ENCODE measurements at regions not wholly inside any gene's neighbourhood (a gene's known extent, or its start where the extent isn't known, plus 50 kb on each side); places are given as distances from the start of the nearest gene placed in this dataset.

DNA sequence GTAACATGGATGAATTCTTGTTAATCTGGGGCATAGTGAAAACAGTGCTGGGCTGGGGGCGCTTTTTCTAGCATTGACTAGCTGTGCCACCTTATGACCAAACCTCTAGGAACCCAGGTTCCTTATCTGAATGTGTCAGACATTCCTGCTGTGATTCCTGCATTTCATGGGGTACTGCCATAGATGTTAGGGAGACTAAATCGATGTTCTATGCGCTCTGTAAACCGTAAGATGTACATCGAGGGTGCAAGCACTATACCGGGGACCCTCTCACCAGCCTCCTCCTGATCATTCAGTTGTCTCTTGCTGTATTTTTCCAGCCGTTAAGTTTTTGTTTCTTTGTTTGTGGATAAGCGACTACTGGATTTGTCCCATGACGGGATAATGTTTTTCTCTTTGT, 170.9 kb upstream of the PARP11 start:
- Mint-ChIP-seq H3K9me3 (no peaks in the 10 kb centered on the region), H3K27me3 (no peaks in the 10 kb centered on the region), H3K4me1 (ENCODE audit: low read depth) (peaks cover 4% of the 10 kb centered on the region), H3K27ac (no peak overlapping the region), H3K4me3 (no peak overlapping the region), H3K36me3 (no peaks in the 10 kb centered on the region)
- intact Hi-C loops (cut with micrococcal nuclease), result no loop called here
- no peak for DNase-seq
- ChIA-PET POLR2A (no interaction called here), CTCF (interaction anchor here (1.1 to 1.9 kb wide), 3 partner anchors 13 to 234 kb away, joined by 3 to 7 read pairs (median 6); no protein-coding TSS in a partner anchor)

DNA sequence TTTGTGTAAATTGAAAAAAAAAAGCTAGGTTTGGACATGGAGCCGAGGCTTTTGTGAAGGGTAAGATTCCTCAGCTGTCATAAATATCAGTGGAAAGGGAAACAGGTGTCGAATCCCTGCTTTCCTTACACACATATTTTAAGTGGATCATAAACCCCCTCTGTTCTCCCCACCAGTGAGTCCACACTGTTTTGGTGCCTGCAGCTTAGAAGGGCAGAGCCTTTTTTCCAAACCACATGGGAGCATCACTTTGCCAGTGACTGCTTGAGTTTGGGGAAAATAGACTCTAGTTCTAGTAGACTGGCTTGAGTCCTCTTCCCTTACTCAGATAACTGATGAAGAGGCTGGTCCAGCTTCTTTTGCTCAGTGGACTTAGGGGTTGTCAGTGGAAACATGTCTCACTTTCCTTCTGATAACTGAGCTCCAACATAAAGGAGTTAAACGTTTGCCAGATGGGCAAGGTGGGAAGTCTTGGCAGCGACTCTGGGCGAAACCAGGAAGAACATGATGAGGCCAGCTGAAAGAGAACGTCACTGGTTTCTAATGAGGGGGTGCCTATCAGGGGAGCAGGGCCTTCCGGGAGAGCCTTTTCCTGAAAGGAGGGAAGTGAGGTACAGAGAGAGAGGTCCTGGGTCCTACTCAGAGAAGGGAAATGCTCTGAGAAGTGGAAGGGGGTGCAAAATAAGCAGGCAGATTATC, 168.1 kb upstream of the PARP11 start:
- no peak overlapping the region for H3K4me3 Mint-ChIP-seq
- ChIA-PET CTCF (interaction anchor here (0.6 to 3.9 kb wide), 6 partner anchors 41 to 236 kb away, joined by 3 to 32 read pairs (median 3); no protein-coding TSS in a partner anchor), POLR2A (no interaction called here)
- no peaks in the 10 kb centered on the region for H3K9me3 Mint-ChIP-seq
- no peaks in the 10 kb centered on the region for H3K36me3 Mint-ChIP-seq
- H3K4me1 Mint-ChIP-seq (ENCODE audit: low read depth), result peaks cover 4% of the 10 kb centered on the region
- intact Hi-C loops (cut with micrococcal nuclease), result no loop called here
- H3K27me3 Mint-ChIP-seq, result no peaks in the 10 kb centered on the region
- no peak for DNase-seq
- no peak overlapping the region for H3K27ac Mint-ChIP-seq

DNA sequence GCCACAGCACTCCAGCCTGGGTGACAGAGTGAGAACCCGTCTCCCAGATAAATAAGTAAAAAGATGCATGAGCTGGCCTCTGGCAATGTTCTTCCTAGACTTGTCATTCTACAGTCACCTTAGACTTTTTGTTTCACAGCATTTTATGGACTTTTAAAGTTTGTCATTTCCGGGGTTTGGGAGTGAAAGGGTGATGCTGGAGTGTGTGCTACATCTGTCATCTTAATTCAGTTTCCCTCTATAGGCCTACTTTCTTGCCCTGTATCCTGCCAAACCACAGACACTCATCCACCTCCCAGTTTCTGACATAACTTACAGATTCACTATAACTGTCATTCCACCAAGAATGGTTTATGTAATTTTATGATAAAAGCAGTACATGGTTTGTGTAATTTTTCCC, 166.7 kb upstream of the PARP11 start:
- POLR2A ChIA-PET, result interaction anchor here (0.7 kb wide), 1 partner anchor 114 kb away, joined by 3 read pairs; no protein-coding TSS in a partner anchor
- no peak for DNase-seq
- Mint-ChIP-seq H3K4me3 (no peak overlapping the region), H3K27me3 (no peaks in the 10 kb centered on the region), H3K27ac (no peak overlapping the region), H3K36me3 (no peaks in the 10 kb centered on the region), H3K4me1 (ENCODE audit: low read depth) (peaks cover 4% of the 10 kb centered on the region), H3K9me3 (no peaks in the 10 kb centered on the region)
- intact Hi-C loops (cut with micrococcal nuclease), result no loop called here
- CTCF ChIA-PET, result interaction anchor here (0.7 to 3.9 kb wide), 6 partner anchors 68 to 237 kb away, joined by 3 to 32 read pairs (median 4); no protein-coding TSS in a partner anchor

DNA sequence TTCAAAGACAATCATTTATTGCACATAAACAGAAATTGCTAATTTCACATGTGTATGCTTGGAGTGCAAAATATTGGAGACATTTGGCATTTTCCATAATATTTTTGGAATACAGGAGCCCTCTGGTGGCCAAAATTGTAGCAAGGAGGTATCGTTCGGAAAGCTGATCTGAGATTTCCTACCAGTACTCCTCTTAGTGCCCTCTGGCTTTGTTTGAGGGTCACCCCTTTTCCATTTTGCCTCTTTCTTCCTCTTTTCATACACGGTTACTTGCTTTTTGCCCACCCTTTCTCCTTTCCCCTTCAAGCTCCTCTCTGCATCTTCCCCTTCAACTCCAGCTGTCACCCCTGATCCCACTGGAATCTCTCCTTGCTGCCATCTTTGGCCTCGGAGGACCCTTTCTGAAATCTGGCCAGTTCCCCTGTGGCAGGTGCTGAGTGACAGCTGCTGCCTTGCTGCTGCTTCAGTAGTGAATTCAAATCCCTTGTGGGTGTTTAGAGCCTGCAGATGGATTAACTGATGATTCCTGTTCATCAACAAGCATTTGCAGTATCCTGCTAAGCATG, 164.6 kb upstream of the PARP11 start:
- ChIA-PET POLR2A (interaction anchor here (0.7 kb wide), 1 partner anchor 61 kb away, joined by 3 read pairs; no protein-coding TSS in a partner anchor), CTCF (interaction anchor here (0.9 to 4.3 kb wide), 10 partner anchors 10 to 239 kb away, joined by 3 to 43 read pairs (median 4); no protein-coding TSS in a partner anchor)
- no peak overlapping the region for H3K4me3 Mint-ChIP-seq
- no peaks in the 10 kb centered on the region for H3K36me3 Mint-ChIP-seq
- no peaks in the 10 kb centered on the region for H3K9me3 Mint-ChIP-seq
- peaks cover 4% of the 10 kb centered on the region for H3K4me1 Mint-ChIP-seq (ENCODE audit: low read depth)
- no peak overlapping the region for H3K27ac Mint-ChIP-seq
- no peaks in the 10 kb centered on the region for H3K27me3 Mint-ChIP-seq
- intact Hi-C loops (cut with micrococcal nuclease), result no loop called here
- no peak for DNase-seq

DNA sequence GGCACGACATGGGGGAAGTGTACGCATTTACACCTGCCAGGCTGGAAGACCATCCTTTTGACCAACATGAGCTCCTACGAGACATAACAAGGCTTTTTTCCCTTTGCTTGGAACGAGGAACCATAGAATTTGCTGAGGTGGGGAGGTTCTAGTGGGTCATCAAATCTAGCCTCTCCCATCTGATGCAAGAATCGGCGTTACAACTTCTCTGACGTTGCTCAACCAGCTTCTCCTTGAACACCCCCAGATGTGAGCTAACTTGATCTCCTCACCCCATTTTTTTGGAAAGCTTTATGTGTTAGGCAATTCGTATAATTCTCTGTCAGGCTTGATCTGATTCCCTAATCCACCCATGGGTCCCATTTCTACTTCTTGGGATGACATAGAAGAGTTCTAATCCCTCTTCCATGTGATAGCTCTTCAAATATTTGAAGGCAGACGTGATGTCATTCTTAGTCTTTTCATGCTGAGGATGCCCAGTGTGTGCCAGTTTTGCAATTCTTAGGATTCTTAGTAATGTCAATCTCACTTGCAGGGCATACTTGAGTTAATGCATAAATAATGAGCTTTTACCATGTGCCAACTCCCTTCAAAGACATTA, 163.6 kb upstream of the PARP11 start:
- no peak for DNase-seq
- Mint-ChIP-seq H3K9me3 (no peaks in the 10 kb centered on the region), H3K4me1 (ENCODE audit: low read depth) (peaks cover 5% of the 10 kb centered on the region), H3K4me3 (no peak overlapping the region), H3K27ac (no peak overlapping the region), H3K27me3 (no peaks in the 10 kb centered on the region), H3K36me3 (no peaks in the 10 kb centered on the region)
- CTCF ChIA-PET, result interaction anchor here (0.5 to 4.3 kb wide), 7 partner anchors 32 to 240 kb away, joined by 3 to 43 read pairs (median 3); no protein-coding TSS in a partner anchor
- intact Hi-C loops (cut with micrococcal nuclease), result no loop called here
- POLR2A ChIA-PET, result no interaction called here

DNA sequence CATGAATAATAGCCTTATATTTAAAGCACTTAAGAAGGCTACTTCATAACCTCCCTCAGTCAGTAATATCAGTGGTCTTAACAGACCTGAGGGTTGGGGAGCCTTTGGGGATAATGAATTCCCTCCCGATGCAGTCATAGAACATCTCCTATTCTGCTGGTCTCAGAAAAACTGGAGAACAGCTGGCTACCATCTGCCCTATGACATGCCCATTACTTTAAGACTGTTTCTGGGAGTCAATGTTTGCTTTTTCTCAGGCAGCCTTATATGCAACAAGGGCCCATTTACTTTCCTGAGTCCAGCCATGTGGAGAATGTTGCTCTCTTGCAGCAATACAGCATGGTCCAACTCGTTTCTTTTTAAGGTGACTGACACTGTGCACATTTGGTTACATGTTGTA, 161.7 kb upstream of the PARP11 start:
- DNase-seq, result no peak
- Mint-ChIP-seq H3K9me3 (no peaks in the 10 kb centered on the region), H3K27ac (no peak overlapping the region), H3K27me3 (no peaks in the 10 kb centered on the region), H3K4me3 (no peak overlapping the region), H3K36me3 (no peaks in the 10 kb centered on the region), H3K4me1 (ENCODE audit: low read depth) (peaks cover 12% of the 10 kb centered on the region)
- POLR2A ChIA-PET, result no interaction called here
- intact Hi-C loops (cut with micrococcal nuclease), result loop anchor here (5.0 kb wide), 1 partner anchor 48 kb away; no protein-coding TSS in a partner anchor
- CTCF ChIA-PET, result interaction anchor here (4.3 kb wide), 1 partner anchor 149 kb away, joined by 43 read pairs; no protein-coding TSS in a partner anchor

DNA sequence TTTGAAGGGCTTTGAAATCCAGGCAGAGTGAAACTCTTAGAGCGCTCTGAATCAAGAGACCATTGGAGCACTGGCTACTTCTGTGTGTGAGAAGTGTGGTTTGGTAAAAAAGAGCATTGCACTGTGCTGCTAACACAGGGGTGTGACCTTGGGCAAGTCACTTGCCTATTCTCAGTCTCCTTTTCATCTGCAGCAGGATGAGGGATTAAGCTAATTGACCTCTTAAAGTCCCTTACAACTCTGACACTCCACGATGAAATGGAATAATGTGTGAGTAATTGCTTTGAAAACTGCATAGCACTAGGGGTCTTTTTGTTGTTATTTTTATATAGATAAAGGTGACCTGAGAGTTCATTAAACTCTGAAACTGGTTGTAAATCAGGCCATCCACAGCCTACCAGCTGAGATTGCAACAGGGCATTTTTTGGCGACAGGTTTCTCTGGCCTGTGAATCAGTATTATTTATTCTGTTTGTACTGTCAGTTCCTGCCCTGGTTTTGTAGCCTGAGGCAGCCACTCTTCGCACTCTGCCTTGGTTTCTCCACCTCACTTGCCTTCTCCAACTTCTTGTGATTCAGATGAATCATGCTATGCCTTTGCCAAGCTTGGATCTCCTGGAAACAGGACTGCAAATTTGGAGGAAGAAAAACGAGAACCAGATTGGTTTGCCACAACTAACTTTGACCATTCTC, 159.9 kb upstream of the PARP11 start:
- Mint-ChIP-seq H3K36me3 (no peaks in the 10 kb centered on the region), H3K4me1 (ENCODE audit: low read depth) (peaks cover 18% of the 10 kb centered on the region), H3K27me3 (no peaks in the 10 kb centered on the region), H3K27ac (no peak overlapping the region), H3K9me3 (no peaks in the 10 kb centered on the region), H3K4me3 (no peak overlapping the region)
- ChIA-PET POLR2A (interaction anchor here (0.6 kb wide), 1 partner anchor 224 kb away, joined by 3 read pairs; no protein-coding TSS in a partner anchor), CTCF (interaction anchor here (1.2 to 2.2 kb wide), 3 partner anchors 149 to 244 kb away, joined by 3 to 7 read pairs (median 4); no protein-coding TSS in a partner anchor)
- no peak for DNase-seq
- intact Hi-C loops (cut with micrococcal nuclease), result loop anchor here (5.0 kb wide), 1 partner anchor 46 kb away; no protein-coding TSS in a partner anchor

DNA sequence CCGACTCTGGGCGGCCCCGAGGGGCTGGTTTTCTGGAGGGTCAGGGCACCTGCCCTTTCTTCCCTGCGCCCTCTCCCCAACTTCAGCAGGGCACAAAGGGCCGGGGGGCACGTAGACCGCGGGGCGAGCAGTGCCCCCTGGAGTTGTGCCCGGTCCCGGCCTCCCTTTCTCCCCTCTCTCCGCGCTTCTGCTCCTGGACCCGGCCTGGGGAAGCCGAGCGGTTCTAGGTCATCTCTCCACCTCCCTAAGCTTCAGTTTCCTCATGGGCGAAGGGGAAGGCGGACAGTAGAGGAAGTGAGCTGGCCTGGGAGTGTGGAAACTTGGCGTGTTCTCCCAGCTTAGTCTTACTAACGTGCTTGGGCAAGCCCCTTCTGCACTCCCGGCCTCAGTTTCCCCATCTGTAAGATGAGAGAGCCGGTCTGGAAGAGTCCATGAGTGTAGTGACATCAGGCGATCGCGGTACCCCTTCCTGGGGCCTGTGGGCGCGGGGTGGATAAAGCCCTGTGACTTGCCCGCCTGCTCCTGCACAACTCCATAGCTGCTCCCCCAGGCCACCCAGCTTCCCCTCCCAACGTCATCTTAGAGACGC, 158.6 kb upstream of the PARP11 start:
- H3K4me3 Mint-ChIP-seq, result peak overlapping the region; percentile 21
- peaks cover 30% of the 10 kb centered on the region for H3K4me1 Mint-ChIP-seq (ENCODE audit: low read depth)
- H3K9me3 Mint-ChIP-seq, result no peaks in the 10 kb centered on the region
- no peaks in the 10 kb centered on the region for H3K27me3 Mint-ChIP-seq
- CTCF ChIA-PET, result interaction anchor here (1.2 to 2.2 kb wide), 3 partner anchors 60 to 245 kb away, joined by 4 to 7 read pairs (median 4); no protein-coding TSS in a partner anchor
- H3K27ac Mint-ChIP-seq, result no peak overlapping the region
- intact Hi-C loops (cut with micrococcal nuclease), result loop anchor here (5.0 kb wide), 1 partner anchor 44 kb away; no protein-coding TSS in a partner anchor
- DNase-seq, result no peak
- H3K36me3 Mint-ChIP-seq, result no peaks in the 10 kb centered on the region
- POLR2A ChIA-PET, result interaction anchor here (0.5 kb wide), 1 partner anchor 293 kb away, joined by 4 read pairs; no protein-coding TSS in a partner anchor

DNA sequence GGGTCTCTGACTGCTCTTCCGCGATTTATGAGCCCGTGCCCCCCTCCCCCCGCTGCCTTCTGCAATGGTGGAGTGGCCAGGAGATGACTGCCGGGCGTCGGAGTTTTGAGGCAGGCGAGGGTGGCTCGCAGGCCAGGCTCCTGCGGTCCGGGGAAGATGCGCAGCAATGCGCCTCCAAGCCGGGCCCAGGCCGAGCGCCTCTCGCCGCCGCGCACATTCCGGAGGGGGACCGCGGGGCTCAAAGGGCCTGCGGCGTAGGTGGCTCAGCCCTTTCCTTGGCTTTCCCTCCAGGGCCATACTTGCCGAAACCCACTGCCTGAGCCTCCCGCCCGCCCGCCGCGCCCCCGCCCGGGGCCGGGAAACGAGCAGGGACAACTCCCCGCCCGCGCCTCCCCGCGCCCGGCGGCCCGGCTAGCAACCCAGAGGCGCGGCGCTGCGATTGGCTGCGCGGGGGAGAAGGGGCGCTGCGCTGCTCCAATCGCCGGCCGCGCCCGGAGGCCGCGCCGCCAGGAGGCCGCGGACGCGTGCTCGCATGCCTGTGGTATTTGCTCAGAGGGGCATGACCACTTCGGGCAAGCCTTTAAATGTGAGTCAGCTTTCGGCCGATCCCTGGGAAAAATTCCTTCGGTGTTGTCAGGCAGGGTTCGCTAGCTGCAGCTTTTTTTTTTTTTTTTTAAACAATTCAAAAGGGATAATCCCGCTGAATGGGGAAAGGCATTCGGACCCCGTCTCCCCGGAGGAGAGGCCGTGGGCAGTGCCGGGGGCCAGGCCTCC, 157.9 kb upstream of the PARP11 start:
- peak; percentile 82 for DNase-seq
- Mint-ChIP-seq H3K4me1 (ENCODE audit: low read depth) (peaks cover 34% of the 10 kb centered on the region), H3K27me3 (no peaks in the 10 kb centered on the region), H3K27ac (no peak overlapping the region), H3K36me3 (no peaks in the 10 kb centered on the region), H3K9me3 (no peaks in the 10 kb centered on the region), H3K4me3 (peak overlapping the region; percentile 57)
- ChIA-PET POLR2A (no interaction called here), CTCF (interaction anchor here (0.6 to 2.2 kb wide), 3 partner anchors 61 to 282 kb away, joined by 3 to 7 read pairs (median 4); no protein-coding TSS in a partner anchor)
- intact Hi-C loops (cut with micrococcal nuclease), result loop anchor here (5.0 kb wide), 1 partner anchor 44 kb away; no protein-coding TSS in a partner anchor

DNA sequence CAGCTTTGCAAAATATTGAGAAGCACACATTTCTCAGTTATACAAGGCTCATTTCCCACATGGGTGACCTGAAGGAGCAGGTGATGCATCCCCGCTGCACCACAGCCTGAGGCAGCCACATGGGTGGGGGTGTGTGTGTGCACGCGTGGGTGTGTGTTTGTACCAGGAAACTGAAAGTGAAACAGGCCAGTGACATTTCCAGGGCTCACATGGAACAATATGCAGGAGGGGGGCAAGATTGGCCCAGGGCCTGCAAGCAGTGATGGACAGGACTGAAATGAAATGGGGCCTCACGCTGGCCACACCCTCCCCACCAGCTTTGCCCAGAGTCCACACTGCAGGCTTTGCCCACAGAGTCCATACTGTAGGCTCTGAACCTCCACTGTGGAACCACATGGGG, 154.2 kb upstream of the PARP11 start:
- no peak overlapping the region for H3K27ac Mint-ChIP-seq
- H3K9me3 Mint-ChIP-seq, result no peaks in the 10 kb centered on the region
- no peaks in the 10 kb centered on the region for H3K27me3 Mint-ChIP-seq
- H3K4me1 Mint-ChIP-seq (ENCODE audit: low read depth), result peaks cover 38% of the 10 kb centered on the region
- POLR2A ChIA-PET, result interaction anchor here (0.6 kb wide), 1 partner anchor 145 kb away, joined by 3 read pairs; no protein-coding TSS in a partner anchor
- H3K36me3 Mint-ChIP-seq, result no peaks in the 10 kb centered on the region
- CTCF ChIA-PET, result interaction anchor here (1.2 to 2.2 kb wide), 4 partner anchors 11 to 249 kb away, joined by 4 to 7 read pairs (median 5); no protein-coding TSS in a partner anchor
- H3K4me3 Mint-ChIP-seq, result peak overlapping the region; percentile 31
- intact Hi-C loops (cut with micrococcal nuclease), result loop anchor here (5.0 kb wide), 1 partner anchor 140 kb away; no protein-coding TSS in a partner anchor
- peak; percentile 78 for DNase-seq
